Peyer's patch (tissue), 4 donors: ENCODE measurements at regions not wholly inside any gene's neighbourhood (a gene's known extent, or its start where the extent isn't known, plus 50 kb on each side); places are given as distances from the start of the nearest gene placed in this dataset.

Experiments used
- POLR2A ChIP-seq, 2 donors: fragments of 450-650 bp; IDR thresholded peaks; one replicate each; pipeline ENCODE4 v1.5.1; 2017; ENCODE audit warnings: antibody characterized with exemption in 2 of 2, mild to moderate bottlenecking in 2 of 2, moderate library complexity in 2 of 2
- TF ChIP-seq, protein P1 (sequence below), 6 experiments: fragments of 450-650 bp in 4 of 6; fragments of 200-600 bp in 2 of 6; sonication (generic) in 1 of 6; IDR thresholded peaks; one replicate each; pipeline ENCODE4 v1.5.1; 2017 to 2019; ENCODE audit warnings: antibody characterized with exemption in 6 of 6, mild to moderate bottlenecking in 3 of 6, moderate library complexity in 1 of 6

- TF ChIP-seq, protein P1, sequence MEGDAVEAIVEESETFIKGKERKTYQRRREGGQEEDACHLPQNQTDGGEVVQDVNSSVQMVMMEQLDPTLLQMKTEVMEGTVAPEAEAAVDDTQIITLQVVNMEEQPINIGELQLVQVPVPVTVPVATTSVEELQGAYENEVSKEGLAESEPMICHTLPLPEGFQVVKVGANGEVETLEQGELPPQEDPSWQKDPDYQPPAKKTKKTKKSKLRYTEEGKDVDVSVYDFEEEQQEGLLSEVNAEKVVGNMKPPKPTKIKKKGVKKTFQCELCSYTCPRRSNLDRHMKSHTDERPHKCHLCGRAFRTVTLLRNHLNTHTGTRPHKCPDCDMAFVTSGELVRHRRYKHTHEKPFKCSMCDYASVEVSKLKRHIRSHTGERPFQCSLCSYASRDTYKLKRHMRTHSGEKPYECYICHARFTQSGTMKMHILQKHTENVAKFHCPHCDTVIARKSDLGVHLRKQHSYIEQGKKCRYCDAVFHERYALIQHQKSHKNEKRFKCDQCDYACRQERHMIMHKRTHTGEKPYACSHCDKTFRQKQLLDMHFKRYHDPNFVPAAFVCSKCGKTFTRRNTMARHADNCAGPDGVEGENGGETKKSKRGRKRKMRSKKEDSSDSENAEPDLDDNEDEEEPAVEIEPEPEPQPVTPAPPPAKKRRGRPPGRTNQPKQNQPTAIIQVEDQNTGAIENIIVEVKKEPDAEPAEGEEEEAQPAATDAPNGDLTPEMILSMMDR (IDR thresholded peaks at IDR 0.05): no peak
- no peak for TF ChIP-seq POLR2A (IDR thresholded peaks at IDR 0.05)
These were observed 166.8 kb upstream of the PLEKHG7 start for GRCh38 chr12:92535961-92536360.
